ENCODE measurements at regions not wholly inside any gene's neighbourhood (a gene's known extent, or its start where the extent isn't known, plus 50 kb on each side); places are given as distances from the start of the nearest gene placed in this dataset.

DNA sequence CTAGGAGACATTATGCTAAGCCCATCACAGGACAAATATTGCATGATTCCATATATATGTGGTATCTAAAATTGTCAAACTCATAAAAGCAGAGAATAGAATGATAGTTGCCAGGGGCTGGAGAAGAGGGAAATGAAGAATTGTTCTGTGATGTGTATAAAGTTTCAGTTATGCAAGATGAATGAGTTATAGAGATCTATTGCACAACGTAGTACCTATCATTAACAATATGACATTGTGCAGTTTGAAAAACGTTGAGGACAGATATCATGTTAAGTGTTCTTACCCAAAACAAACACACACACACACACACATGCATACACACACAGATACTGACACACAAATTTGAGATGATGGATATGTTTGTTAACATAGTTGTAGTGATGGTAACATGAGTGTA lies 871.6 kb upstream of the GOT2 start:
- Histone ChIP-seq H2AFZ (ENCODE audit: low read depth, low read length, severe bottlenecking) (no peak overlapping the region), H3F3A (ENCODE audit: insufficient read depth) (no peaks in the 10 kb centered on the region), H3K79me2 (ENCODE audit: insufficient read depth, low read length) (no peaks in the 10 kb centered on the region), H3K4me3 (ENCODE audit: insufficient read depth, low read length, poor library complexity, severe bottlenecking) (no peak overlapping the region), H3K9me2 (replicated peaks; ENCODE audit: insufficient read depth, low read length) (no peaks in the 10 kb centered on the region), H3K36me3 (ENCODE audit: low read length) (no peaks in the 10 kb centered on the region), H4K20me1 (ENCODE audit: low read depth, low read length) (no peaks in the 10 kb centered on the region), H3K9me3 (ENCODE audit: insufficient read depth, low read length) (no peaks in the 10 kb centered on the region), H3K27me3 (ENCODE audit: low read length) (no peaks in the 10 kb centered on the region), H3K4me2 (ENCODE audit: low read depth, low read length, poor library complexity, severe bottlenecking) (no peak overlapping the region), H3K9ac (ENCODE audit: low read length) (no peak overlapping the region), H3K27ac (ENCODE audit: low read depth, low read length) (no peak overlapping the region)
- TF ChIP-seq EZH2phosphoT487 (conservative IDR thresholded peaks at IDR 0.05; ENCODE audit: low read length), result no peak
- TF ChIP-seq, protein P1, sequence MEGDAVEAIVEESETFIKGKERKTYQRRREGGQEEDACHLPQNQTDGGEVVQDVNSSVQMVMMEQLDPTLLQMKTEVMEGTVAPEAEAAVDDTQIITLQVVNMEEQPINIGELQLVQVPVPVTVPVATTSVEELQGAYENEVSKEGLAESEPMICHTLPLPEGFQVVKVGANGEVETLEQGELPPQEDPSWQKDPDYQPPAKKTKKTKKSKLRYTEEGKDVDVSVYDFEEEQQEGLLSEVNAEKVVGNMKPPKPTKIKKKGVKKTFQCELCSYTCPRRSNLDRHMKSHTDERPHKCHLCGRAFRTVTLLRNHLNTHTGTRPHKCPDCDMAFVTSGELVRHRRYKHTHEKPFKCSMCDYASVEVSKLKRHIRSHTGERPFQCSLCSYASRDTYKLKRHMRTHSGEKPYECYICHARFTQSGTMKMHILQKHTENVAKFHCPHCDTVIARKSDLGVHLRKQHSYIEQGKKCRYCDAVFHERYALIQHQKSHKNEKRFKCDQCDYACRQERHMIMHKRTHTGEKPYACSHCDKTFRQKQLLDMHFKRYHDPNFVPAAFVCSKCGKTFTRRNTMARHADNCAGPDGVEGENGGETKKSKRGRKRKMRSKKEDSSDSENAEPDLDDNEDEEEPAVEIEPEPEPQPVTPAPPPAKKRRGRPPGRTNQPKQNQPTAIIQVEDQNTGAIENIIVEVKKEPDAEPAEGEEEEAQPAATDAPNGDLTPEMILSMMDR (IDR thresholded peaks at IDR 0.05; ENCODE audit: insufficient read depth, low read length, poor library complexity, severe bottlenecking), result no peak

DNA sequence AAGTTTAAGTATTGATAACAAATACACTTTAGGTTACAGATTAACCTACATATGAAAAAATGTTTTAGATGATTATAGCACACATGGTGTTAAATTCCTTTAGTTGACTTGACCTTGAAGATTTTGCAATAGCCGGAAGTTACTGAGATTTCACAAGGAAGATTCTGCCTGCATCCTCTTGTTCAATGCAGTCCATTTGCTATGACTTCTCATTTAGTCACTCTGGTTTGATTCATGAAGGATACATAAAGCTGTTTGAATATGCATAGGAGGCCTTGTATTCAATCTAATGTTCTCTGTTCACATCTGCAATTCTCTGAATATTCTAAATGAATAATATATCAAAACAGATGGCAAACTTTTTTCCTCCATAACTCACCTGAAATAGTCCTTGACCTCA lies 870.2 kb upstream of the GOT2 start:
- Histone ChIP-seq H3K4me2 (ENCODE audit: low read depth, low read length, poor library complexity, severe bottlenecking) (no peak overlapping the region), H3K36me3 (ENCODE audit: low read length) (no peaks in the 10 kb centered on the region), H4K20me1 (ENCODE audit: low read depth, low read length) (no peaks in the 10 kb centered on the region), H3F3A (ENCODE audit: insufficient read depth) (no peaks in the 10 kb centered on the region), H3K9ac (ENCODE audit: low read length) (no peak overlapping the region), H3K4me3 (ENCODE audit: insufficient read depth, low read length, poor library complexity, severe bottlenecking) (no peak overlapping the region), H3K79me2 (ENCODE audit: insufficient read depth, low read length) (no peaks in the 10 kb centered on the region), H3K27me3 (ENCODE audit: low read length) (no peaks in the 10 kb centered on the region), H2AFZ (ENCODE audit: low read depth, low read length, severe bottlenecking) (no peak overlapping the region), H3K27ac (ENCODE audit: low read depth, low read length) (no peak overlapping the region), H3K9me2 (replicated peaks; ENCODE audit: insufficient read depth, low read length) (no peaks in the 10 kb centered on the region), H3K9me3 (ENCODE audit: insufficient read depth, low read length) (no peaks in the 10 kb centered on the region)
- TF ChIP-seq, protein P1 (IDR thresholded peaks at IDR 0.05; ENCODE audit: insufficient read depth, low read length, poor library complexity, severe bottlenecking), result no peak
- no peak for TF ChIP-seq EZH2phosphoT487 (conservative IDR thresholded peaks at IDR 0.05; ENCODE audit: low read length)

DNA sequence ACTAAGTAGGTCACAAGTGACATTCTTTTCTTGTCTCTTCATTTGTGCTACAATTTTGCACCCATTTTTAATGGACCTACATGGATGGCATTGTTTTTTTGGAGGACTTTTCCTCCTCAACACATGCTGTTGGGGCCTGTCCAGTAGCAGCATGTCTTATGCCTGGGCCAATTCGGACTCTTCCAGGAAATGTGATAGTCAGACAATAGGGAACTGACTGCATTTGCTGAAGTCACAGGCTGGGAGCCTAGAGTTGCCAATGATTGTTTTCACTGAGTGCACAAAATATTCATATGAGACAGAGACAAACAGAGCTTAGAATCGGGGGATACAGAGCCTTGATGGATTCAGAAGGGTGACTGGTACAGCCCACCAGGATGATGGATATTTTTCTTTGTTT lies 867.3 kb upstream of the GOT2 start:
- TF ChIP-seq, protein P1 (IDR thresholded peaks at IDR 0.05; ENCODE audit: insufficient read depth, low read length, poor library complexity, severe bottlenecking), result no peak
- no peak for TF ChIP-seq EZH2phosphoT487 (conservative IDR thresholded peaks at IDR 0.05; ENCODE audit: low read length)
- H3K4me2 ChIP-seq (ENCODE audit: low read depth, low read length, poor library complexity, severe bottlenecking), result no peak overlapping the region

More for the DNA sequence above, 867.3 kb upstream of the GOT2 start:
- Histone ChIP-seq H3K9me2 (replicated peaks; ENCODE audit: insufficient read depth, low read length) (no peaks in the 10 kb centered on the region), H3K9ac (ENCODE audit: low read length) (no peak overlapping the region), H2AFZ (ENCODE audit: low read depth, low read length, severe bottlenecking) (no peak overlapping the region), H3K9me3 (ENCODE audit: insufficient read depth, low read length) (no peaks in the 10 kb centered on the region), H3K79me2 (ENCODE audit: insufficient read depth, low read length) (no peaks in the 10 kb centered on the region), H3K27me3 (ENCODE audit: low read length) (no peaks in the 10 kb centered on the region), H3K4me3 (ENCODE audit: insufficient read depth, low read length, poor library complexity, severe bottlenecking) (no peak overlapping the region), H4K20me1 (ENCODE audit: low read depth, low read length) (no peaks in the 10 kb centered on the region), H3F3A (ENCODE audit: insufficient read depth) (no peaks in the 10 kb centered on the region), H3K27ac (ENCODE audit: low read depth, low read length) (no peak overlapping the region), H3K36me3 (ENCODE audit: low read length) (no peaks in the 10 kb centered on the region)

Data from SU-DHL-6 (cell line).